ENCODE measurements at regions not wholly inside any gene's neighbourhood (a gene's known extent, or its start where the extent isn't known, plus 50 kb on each side); places are given as distances from the start of the nearest gene placed in this dataset.

DNA sequence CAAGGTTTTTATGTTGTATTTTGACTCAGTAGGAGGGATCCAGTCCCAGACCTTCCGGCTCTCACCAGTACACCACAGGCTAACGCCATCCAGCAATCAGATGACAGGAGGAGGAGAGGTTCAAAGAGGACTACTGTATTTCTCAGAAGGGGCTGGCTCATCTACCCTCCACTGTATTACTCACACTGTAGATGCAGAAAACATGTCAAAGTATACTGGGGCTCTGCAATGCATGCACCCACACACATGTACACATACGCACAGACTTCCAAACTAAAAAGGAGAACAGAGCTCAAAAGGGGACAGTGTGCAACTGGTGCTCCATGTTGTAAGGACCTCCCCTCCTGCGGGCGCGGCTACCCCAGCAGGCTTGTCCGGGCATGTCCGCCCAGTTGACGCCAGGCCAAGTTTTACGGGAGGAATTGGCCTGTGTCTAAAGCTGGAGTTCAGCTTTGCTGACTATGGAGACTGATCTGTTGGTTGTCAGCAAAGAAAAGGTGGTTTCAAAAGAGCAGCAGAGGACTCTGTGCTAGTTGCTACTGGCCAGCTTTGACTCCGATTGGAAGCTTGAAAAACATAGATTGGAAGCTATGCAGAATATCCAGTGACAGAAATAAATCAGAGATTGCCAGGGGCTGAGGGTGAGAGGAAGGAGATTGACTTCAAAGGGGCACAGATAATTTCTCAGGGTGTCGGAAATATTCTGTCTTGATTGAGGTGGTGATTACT is 314.2 kb downstream of the DLEU7 start:
- intact Hi-C loops (cut with DNase I), result loop anchor here (5.0 to 10.0 kb wide), 2 partner anchors 442 to 535 kb away; partner anchors contain the start of gene TRIM13
- peak overlapping the region; percentile 27 for H3K27ac ChIP-seq
- no peak overlapping the region for H3K4me3 ChIP-seq
- peak overlapping the region in 1 of 2 donors; percentile 38 for H3K9ac ChIP-seq (ENCODE audit: low read depth in 2 of 2, low read length in 2 of 2)
- TF ChIP-seq, protein P1, sequence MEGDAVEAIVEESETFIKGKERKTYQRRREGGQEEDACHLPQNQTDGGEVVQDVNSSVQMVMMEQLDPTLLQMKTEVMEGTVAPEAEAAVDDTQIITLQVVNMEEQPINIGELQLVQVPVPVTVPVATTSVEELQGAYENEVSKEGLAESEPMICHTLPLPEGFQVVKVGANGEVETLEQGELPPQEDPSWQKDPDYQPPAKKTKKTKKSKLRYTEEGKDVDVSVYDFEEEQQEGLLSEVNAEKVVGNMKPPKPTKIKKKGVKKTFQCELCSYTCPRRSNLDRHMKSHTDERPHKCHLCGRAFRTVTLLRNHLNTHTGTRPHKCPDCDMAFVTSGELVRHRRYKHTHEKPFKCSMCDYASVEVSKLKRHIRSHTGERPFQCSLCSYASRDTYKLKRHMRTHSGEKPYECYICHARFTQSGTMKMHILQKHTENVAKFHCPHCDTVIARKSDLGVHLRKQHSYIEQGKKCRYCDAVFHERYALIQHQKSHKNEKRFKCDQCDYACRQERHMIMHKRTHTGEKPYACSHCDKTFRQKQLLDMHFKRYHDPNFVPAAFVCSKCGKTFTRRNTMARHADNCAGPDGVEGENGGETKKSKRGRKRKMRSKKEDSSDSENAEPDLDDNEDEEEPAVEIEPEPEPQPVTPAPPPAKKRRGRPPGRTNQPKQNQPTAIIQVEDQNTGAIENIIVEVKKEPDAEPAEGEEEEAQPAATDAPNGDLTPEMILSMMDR (IDR thresholded peaks at IDR 0.05), result no peak
- no peaks in the 10 kb centered on the region for H3K9me3 ChIP-seq
- peak; percentile 90 for DNase-seq
- peaks cover 8% of the 10 kb centered on the region for H3K4me1 ChIP-seq
- no peaks in the 10 kb centered on the region for H3K27me3 ChIP-seq
- no peaks in the 10 kb centered on the region for H3K36me3 ChIP-seq

DNA sequence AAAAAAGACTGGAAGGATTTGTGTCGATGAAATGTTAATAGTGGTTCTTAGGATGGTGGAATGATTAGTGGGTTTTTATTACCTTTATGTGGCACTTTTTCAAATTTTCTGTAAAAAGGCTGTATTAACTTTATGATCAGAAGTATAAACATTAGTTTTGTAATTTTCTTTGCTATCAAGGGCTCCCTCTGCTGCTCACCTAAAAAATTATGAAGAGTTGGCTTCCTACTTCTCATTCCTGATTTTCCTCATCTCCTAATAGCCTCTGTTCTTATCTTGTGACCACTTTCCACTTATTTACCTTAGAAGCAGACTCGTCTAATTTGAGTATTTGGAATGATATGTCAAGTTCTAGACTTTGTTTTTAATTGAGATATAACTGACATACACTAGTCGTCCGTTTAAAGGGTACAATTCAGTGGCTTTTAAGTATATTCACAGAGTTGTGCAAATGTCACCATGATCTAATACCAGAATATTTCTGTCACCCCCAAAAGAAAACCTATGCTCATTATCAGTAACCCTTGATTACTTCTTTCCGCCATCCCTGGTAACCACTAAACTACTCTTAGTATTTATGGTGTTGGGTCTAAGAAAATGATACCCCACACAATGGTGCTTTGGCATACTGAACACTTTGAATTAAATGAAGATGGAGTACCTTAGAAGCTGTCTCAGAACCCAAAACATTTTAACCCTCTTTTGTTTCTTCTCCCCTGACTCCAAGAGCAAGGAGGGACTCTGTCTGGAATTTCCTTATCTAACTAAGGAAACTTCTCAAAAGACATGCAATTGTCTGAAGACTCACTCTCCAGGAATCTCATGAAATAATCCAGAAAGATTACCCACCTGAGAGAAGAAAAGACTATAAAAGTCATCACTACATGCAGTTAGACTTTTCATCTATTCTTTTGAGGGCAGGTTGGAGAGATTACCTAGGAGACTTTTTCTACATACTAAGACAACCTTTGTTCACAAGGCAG is 311.3 kb downstream of the DLEU7 start:
- Histone ChIP-seq H3K9me3 (no peaks in the 10 kb centered on the region), H3K4me1 (peaks cover 4% of the 10 kb centered on the region), H3K9ac (ENCODE audit: low read depth in 2 of 2, low read length in 2 of 2) (no peak overlapping the region), H3K4me3 (no peak overlapping the region), H3K36me3 (no peaks in the 10 kb centered on the region), H3K27me3 (no peaks in the 10 kb centered on the region), H3K27ac (no peak overlapping the region)
- TF ChIP-seq, protein P1 (IDR thresholded peaks at IDR 0.05), result peak; percentile 45
- no peak for DNase-seq
- intact Hi-C loops (cut with DNase I), result loop anchor here (10.0 kb wide), 2 partner anchors 377 to 557 kb away; no protein-coding TSS in a partner anchor

DNA sequence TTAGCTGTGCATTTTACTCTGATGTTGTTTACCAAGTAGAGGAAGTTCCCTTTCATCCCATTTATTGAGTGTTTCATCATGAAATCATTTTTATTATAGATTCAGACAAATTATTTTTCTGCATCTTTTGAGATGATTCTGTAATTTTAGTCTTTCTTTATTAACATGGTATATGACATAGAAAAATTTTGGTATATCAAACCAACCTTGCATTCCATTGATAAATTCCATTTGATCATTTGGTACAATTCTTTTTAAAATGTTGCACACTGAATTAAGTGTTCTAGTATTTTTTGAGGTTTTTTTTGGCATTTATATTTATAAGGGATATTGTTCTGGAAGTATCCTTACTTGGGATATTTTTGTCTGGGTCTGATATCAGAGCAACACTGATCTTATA is 308.4 kb downstream of the DLEU7 start:
- Histone ChIP-seq H3K9me3 (no peaks in the 10 kb centered on the region), H3K27me3 (no peaks in the 10 kb centered on the region), H3K4me3 (no peak overlapping the region), H3K36me3 (no peaks in the 10 kb centered on the region), H3K4me1 (no peaks in the 10 kb centered on the region), H3K27ac (no peak overlapping the region), H3K9ac (ENCODE audit: low read depth in 2 of 2, low read length in 2 of 2) (no peak overlapping the region)
- DNase-seq, result no peak
- intact Hi-C loops (cut with DNase I), result loop anchor here (10.0 kb wide), 2 partner anchors 380 to 560 kb away; no protein-coding TSS in a partner anchor
- TF ChIP-seq, protein P1 (IDR thresholded peaks at IDR 0.05), result no peak

DNA sequence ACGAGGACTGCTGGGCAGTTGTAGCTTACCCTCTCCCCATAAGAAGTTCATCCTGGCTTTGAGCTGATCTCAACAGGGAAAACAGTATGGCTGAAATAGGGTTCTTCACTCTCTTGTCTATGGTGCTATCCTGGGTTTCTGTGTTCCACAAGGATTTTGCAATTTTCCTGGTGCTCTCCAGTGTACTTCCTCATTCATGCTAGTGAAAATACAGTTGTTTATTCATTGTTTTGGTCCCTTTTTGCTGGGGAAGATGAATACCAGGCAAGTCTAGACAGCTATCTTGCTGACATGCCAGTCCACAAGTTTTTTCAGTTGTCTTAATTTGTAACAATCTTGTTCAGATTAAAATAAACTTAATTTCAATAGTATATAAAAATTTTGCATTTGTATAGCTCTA is 306.5 kb downstream of the DLEU7 start:
- no peaks in the 10 kb centered on the region for H3K4me1 ChIP-seq
- TF ChIP-seq, protein P1 (IDR thresholded peaks at IDR 0.05), result no peak
- intact Hi-C loops (cut with DNase I), result loop anchor here (10.0 kb wide), 2 partner anchors 382 to 562 kb away; no protein-coding TSS in a partner anchor
- no peak overlapping the region for H3K4me3 ChIP-seq
- no peak overlapping the region for H3K27ac ChIP-seq
- H3K9ac ChIP-seq (ENCODE audit: low read depth in 2 of 2, low read length in 2 of 2), result no peak overlapping the region
- H3K9me3 ChIP-seq, result no peaks in the 10 kb centered on the region
- no peaks in the 10 kb centered on the region for H3K36me3 ChIP-seq
- no peaks in the 10 kb centered on the region for H3K27me3 ChIP-seq
- no peak for DNase-seq

DNA sequence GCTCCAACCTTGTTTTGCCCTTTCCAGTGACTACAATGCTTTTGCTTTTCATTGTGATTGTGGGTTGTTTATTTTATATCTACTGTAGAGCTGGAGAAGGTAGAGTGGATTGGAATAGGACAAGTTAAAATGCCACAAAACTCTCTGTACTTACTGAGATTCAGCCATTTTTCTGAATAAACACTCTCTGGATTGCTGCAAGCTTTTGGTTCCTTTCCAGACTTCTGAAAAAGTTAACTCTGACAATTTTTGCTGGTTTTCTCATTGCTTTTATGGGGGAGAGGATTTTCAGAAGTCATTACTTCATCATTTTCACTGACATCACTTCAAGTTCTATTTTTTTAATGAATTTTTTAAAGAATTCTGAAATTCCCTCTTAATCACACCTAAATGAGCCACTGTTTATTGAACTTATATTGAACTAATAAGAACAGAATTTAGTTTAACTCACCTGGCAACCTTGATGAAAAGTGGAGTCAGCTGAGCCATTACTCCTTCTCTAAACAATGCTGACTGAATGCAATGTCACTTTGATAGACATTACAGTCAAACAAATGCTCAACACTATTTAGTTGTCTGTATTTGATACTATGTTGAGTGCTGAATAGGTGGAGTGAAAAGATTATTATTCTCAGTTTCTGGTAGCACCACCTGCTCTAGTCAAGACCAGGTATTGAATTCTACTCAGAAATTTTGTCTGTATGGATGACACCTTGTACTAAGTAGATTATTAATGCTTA is 303.5 kb downstream of the DLEU7 start:
- no peaks in the 10 kb centered on the region for H3K36me3 ChIP-seq
- intact Hi-C loops (cut with DNase I), result loop anchor here (10.0 kb wide), 2 partner anchors 385 to 565 kb away; no protein-coding TSS in a partner anchor
- DNase-seq, result no peak
- TF ChIP-seq, protein P1 (IDR thresholded peaks at IDR 0.05), result no peak
- H3K9me3 ChIP-seq, result no peaks in the 10 kb centered on the region
- H3K4me1 ChIP-seq, result no peaks in the 10 kb centered on the region
- H3K4me3 ChIP-seq, result no peak overlapping the region
- H3K27ac ChIP-seq, result no peak overlapping the region
- H3K27me3 ChIP-seq, result no peaks in the 10 kb centered on the region
- no peak overlapping the region for H3K9ac ChIP-seq (ENCODE audit: low read depth in 2 of 2, low read length in 2 of 2)

Data from colonic mucosa (tissue), 4 donors.